HL-60 (cell line): ENCODE measurements at regions not wholly inside any gene's neighbourhood (a gene's known extent, or its start where the extent isn't known, plus 50 kb on each side); places are given as distances from the start of the nearest gene placed in this dataset.

ENCODE experiments used
- DNase-seq, 2 experiments: peaks; one replicate each; pipeline ENCODE4 v3.0.0-alpha.2; 2010 to 2020; ENCODE audit warnings: low read depth in 1 of 2, low spot score in 1 of 2
- H3K27ac ChIP-seq: fragments of 250-450 bp; sonication (Bioruptor Pico); replicated peaks from 2 replicates; pipeline ENCODE4 v1.5.1; 2020; ENCODE audit warnings: mild to moderate bottlenecking, moderate library complexity
- H3K27me3 ChIP-seq: fragments of 250-450 bp; sonication (Bioruptor Pico); 2 replicates; pipeline ENCODE4 v1.5.1; 2021; ENCODE audit warnings: mild to moderate bottlenecking, moderate library complexity; ENCODE audit not compliant: insufficient read depth, poor library complexity, severe bottlenecking
- H3K4me3 ChIP-seq: replicated peaks from 2 replicates; pipeline ENCODE4 v1.5.1; 2011; ENCODE audit warnings: mild to moderate bottlenecking, control low read depth, low read length; ENCODE audit not compliant: insufficient read depth
- GABPA ChIP-seq: IDR thresholded peaks from 2 replicates; pipeline ENCODE4 v1.6.1; 2012; ENCODE audit warnings: low read depth
- POLR2AphosphoS5 ChIP-seq: IDR thresholded peaks from 2 replicates; pipeline ENCODE4 v1.6.1; 2012; ENCODE audit warnings: low read depth
- SPI1 ChIP-seq: IDR thresholded peaks from 2 replicates; pipeline ENCODE4 v1.6.1; 2012; ENCODE audit warnings: low read depth, mild to moderate bottlenecking, borderline replicate concordance
- TF ChIP-seq, protein P1 (sequence below): IDR thresholded peaks from one replicate; pipeline ENCODE4 v1.5.1; 2011; ENCODE audit warnings: low read length, control low read depth, inconsistent platforms; ENCODE audit not compliant: insufficient read depth
- TF ChIP-seq, protein P2 (sequence below): IDR thresholded peaks from 2 replicates; pipeline ENCODE4 v1.6.1; 2012; ENCODE audit warnings: low read depth; ENCODE audit not compliant: insufficient replicate concordance

DNA sequence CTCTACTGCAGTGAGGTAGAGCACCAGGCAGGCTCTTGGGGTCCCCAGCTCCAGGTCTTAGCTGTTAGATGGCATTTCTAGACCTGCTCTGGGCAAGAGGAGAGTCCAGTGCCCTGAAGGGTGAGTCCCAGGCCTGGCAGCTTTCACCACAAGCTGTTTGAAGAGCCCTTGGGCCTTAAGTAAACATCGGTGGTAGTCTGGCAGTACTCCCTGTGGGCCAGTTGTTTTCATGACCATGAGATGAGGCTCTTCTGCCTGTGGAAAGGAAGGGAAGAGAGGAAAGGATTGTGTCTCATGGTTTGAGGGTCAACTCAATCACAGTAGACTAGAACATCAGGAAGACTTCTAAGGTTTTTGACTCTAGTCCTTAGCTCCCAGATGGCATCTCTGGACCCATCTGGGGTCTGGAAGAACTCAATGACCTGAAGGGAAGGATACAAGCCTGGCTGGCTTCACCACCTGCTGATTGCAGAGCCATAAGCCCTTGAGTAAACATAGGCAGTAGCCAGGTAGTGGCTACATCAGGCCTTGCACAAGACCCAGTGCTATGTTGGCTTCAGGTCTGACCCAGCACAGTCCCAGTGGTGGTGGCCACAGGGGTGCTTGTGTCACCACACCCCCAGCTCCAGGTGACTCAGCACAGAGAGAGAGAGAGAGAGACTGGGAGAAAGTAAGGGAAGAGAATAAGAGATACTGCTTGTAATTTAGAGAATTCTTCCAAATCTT is 114.3 kb upstream of the PCSK5 start:
- H3K4me3 ChIP-seq = no peak overlapping the region
- H3K27me3 ChIP-seq = no peaks in the 10 kb centered on the region
- no peak overlapping the region for H3K27ac ChIP-seq
- TF ChIP-seq, protein P1, sequence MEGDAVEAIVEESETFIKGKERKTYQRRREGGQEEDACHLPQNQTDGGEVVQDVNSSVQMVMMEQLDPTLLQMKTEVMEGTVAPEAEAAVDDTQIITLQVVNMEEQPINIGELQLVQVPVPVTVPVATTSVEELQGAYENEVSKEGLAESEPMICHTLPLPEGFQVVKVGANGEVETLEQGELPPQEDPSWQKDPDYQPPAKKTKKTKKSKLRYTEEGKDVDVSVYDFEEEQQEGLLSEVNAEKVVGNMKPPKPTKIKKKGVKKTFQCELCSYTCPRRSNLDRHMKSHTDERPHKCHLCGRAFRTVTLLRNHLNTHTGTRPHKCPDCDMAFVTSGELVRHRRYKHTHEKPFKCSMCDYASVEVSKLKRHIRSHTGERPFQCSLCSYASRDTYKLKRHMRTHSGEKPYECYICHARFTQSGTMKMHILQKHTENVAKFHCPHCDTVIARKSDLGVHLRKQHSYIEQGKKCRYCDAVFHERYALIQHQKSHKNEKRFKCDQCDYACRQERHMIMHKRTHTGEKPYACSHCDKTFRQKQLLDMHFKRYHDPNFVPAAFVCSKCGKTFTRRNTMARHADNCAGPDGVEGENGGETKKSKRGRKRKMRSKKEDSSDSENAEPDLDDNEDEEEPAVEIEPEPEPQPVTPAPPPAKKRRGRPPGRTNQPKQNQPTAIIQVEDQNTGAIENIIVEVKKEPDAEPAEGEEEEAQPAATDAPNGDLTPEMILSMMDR = no peak
- TF ChIP-seq SPI1 (no peak), GABPA (no peak), POLR2AphosphoS5 (no peak)
- DNase-seq = no peak

DNA sequence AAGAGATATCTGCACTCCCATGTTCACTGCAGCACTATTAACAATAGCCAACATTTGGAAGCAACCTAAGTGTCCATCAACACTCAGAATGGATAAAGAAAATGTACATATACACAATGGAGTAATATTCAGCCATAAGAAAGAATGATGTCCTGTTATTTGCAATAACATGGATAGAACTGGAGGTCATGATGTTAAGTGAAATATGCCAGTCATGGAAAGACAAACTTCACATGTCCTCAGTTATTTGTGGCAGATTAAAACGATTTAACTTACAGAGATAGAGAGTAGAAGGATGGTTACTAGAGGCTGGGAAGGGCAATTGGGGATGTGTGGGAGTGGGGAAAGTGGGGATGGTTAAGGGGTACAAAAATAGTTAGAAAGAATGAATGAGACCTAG is 110.3 kb upstream of the PCSK5 start:
- DNase-seq = no peak
- H3K27me3 ChIP-seq = no peaks in the 10 kb centered on the region
- TF ChIP-seq, protein P1 = no peak
- TF ChIP-seq, protein P2, sequence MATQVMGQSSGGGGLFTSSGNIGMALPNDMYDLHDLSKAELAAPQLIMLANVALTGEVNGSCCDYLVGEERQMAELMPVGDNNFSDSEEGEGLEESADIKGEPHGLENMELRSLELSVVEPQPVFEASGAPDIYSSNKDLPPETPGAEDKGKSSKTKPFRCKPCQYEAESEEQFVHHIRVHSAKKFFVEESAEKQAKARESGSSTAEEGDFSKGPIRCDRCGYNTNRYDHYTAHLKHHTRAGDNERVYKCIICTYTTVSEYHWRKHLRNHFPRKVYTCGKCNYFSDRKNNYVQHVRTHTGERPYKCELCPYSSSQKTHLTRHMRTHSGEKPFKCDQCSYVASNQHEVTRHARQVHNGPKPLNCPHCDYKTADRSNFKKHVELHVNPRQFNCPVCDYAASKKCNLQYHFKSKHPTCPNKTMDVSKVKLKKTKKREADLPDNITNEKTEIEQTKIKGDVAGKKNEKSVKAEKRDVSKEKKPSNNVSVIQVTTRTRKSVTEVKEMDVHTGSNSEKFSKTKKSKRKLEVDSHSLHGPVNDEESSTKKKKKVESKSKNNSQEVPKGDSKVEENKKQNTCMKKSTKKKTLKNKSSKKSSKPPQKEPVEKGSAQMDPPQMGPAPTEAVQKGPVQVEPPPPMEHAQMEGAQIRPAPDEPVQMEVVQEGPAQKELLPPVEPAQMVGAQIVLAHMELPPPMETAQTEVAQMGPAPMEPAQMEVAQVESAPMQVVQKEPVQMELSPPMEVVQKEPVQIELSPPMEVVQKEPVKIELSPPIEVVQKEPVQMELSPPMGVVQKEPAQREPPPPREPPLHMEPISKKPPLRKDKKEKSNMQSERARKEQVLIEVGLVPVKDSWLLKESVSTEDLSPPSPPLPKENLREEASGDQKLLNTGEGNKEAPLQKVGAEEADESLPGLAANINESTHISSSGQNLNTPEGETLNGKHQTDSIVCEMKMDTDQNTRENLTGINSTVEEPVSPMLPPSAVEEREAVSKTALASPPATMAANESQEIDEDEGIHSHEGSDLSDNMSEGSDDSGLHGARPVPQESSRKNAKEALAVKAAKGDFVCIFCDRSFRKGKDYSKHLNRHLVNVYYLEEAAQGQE = no peak
- TF ChIP-seq GABPA = no peak
- TF ChIP-seq POLR2AphosphoS5 = no peak
- no peak for TF ChIP-seq SPI1

DNA sequence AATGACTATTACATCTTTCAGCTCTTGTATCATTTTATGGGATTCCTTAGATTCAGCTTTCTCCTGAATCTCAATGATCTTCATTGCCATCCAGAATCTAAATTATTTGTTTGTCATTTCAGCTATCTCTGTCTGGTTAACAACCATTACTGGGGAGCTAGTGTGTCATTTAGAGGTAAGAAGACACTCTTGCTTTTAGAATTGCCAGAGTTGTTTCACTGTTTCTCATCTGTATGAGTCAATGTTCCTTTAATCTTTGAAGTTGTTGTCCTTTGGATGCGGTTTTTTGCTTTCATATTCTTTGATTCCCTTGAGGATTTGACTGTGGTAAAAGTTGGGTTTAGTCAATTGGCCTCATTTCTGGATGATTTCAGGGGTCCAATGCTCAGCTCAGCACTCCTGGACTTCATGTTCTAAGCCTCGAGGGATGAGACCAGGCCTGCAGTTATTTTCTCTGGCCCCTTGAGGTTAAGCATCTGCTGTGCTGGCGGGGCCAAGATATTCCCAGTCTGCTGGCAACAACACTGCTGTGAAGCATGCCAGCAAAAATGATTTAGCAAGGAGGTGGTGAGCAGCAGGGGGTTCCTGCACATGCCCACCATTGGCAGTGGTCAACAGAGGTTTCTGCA is 102.4 kb upstream of the PCSK5 start:
- Histone ChIP-seq H3K27me3 (no peaks in the 10 kb centered on the region), H3K4me3 (no peak overlapping the region), H3K27ac (no peak overlapping the region)
- DNase-seq = no peak
- TF ChIP-seq POLR2AphosphoS5 (no peak), GABPA (no peak), SPI1 (no peak)
- TF ChIP-seq, protein P1 = no peak
- TF ChIP-seq, protein P2 = no peak

More for the DNA sequence above, 110.3 kb upstream of the PCSK5 start:
- H3K27ac ChIP-seq = no peak overlapping the region
- no peak overlapping the region for H3K4me3 ChIP-seq
